Stimulated activated CD8-positive, alpha-beta memory T cell treated with anti-CD3 and anti-CD28 coated beads, Interleukin-15, amount 100 ng/mL, for 1 hour (primary cell): ENCODE measurements at regions not wholly inside any gene's neighbourhood (a gene's known extent, or its start where the extent isn't known, plus 50 kb on each side); places are given as distances from the start of the nearest gene placed in this dataset.
"Not testable (repeated sequence)": the region's sequence is repeated elsewhere in the genome, so short reads cannot be mapped to it uniquely, and the experiment has no call there.

Experiments
- DNase-seq: peaks from one replicate; pipeline ENCODE4 v3.0.0-alpha.2; 2020; ENCODE audit warnings: low read depth

GRCh38 chr10:78596556-78596955 lies 472.2 kb upstream of the ZMIZ1 start:
- DNase-seq, result no peak

GRCh38 chr10:78597796-78598555 lies 470.8 kb upstream of the ZMIZ1 start:
- DNase-seq, result no peak

GRCh38 chr10:78599122-78599853 lies 469.5 kb upstream of the ZMIZ1 start:
- no peak for DNase-seq

- no peak for DNase-seq
Observed at GRCh38 chr10:78600121-78600665, 468.6 kb upstream of the ZMIZ1 start.

GRCh38 chr10:78600740-78601139 lies 468.0 kb upstream of the ZMIZ1 start:
- no peak for DNase-seq

- no peak for DNase-seq
Observed at GRCh38 chr10:78602201-78602932, 466.4 kb upstream of the ZMIZ1 start.

- no peak for DNase-seq
Observed at GRCh38 chr10:78604286-78604685, 464.5 kb upstream of the ZMIZ1 start.

- DNase-seq, result no peak
Observed at GRCh38 chr10:78604721-78605120, 464.0 kb upstream of the ZMIZ1 start.

- no peak for DNase-seq
Observed at GRCh38 chr10:78605800-78606350, 462.9 kb upstream of the ZMIZ1 start.

- DNase-seq, result not testable (repeated sequence)
Observed at GRCh38 chr10:78606766-78607165, 462.0 kb upstream of the ZMIZ1 start.

GRCh38 chr10:78609976-78610375 lies 458.8 kb upstream of the ZMIZ1 start:
- no peak for DNase-seq

GRCh38 chr10:78613132-78613531 lies 455.6 kb upstream of the ZMIZ1 start:
- no peak for DNase-seq

- no peak for DNase-seq
Observed at GRCh38 chr10:78614267-78614666, 454.5 kb upstream of the ZMIZ1 start.

GRCh38 chr10:78614744-78615143 lies 454.0 kb upstream of the ZMIZ1 start:
- no peak for DNase-seq

GRCh38 chr10:78616125-78616695 lies 452.6 kb upstream of the ZMIZ1 start:
- DNase-seq, result no peak

- no peak for DNase-seq
Observed at GRCh38 chr10:78617115-78617514, 451.7 kb upstream of the ZMIZ1 start.

GRCh38 chr10:78617631-78618030 lies 451.1 kb upstream of the ZMIZ1 start:
- DNase-seq, result no peak

GRCh38 chr10:78618050-78618449 lies 450.7 kb upstream of the ZMIZ1 start:
- no peak for DNase-seq

GRCh38 chr10:78619115-78619851 lies 449.5 kb upstream of the ZMIZ1 start:
- no peak for DNase-seq

- no peak for DNase-seq
Observed at GRCh38 chr10:78619896-78620295, 448.9 kb upstream of the ZMIZ1 start.
